ENCODE measurements at regions not wholly inside any gene's neighbourhood (a gene's known extent, or its start where the extent isn't known, plus 50 kb on each side); places are given as distances from the start of the nearest gene placed in this dataset.

DNA sequence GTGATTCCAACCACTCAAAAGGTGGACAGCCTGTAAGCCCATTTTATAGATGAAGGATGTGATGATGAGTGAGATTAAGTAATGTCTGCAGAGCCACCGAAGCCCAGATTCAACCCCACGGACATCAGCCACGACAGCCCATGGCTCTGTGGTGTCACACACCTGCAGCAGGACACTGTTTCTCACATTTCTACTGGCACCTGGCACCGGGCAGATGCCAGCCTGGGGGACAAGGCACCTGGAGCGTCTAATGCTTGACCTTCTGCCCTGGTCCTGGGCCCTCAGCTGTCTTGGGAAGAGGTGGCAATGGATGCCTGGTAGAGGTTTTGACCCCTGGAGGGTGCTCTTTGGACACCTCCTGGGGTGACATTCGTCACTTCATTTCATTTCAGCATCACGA, 176.3 kb downstream of the ANAPC1 start:
- DNase-seq, result no peak

DNA sequence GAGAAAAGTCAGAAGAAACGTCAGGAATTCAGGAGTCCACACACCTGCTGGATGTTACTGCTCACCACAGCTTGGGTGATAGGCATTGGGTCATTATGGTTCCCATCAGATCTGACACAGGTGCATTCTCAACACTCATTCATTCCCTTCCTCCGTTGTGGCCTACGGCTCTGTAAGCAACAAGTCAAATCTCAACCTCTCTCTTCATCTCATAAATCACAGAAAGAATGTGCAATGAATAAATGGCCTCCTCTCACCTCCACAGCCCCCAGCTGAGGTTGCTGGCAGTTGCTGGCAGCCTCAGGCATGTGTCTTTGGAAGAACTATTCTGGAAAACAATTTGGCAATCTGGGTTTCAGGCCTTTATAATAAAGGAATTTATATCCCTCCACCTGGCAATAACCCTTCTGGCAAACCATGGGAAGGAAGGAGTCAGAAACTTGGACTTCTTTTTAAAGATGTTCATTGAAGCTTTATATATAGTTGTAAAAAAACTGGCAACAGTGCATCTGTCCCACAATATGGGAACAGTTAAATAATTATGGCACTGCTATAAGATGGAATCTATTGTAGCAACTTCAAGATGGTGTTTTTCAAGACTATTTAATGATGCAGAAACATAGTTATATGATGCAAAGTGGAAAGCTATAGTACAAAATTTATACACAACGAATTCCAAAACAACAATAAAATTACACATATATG, 175.4 kb downstream of the ANAPC1 start:
- no peak for DNase-seq

DNA sequence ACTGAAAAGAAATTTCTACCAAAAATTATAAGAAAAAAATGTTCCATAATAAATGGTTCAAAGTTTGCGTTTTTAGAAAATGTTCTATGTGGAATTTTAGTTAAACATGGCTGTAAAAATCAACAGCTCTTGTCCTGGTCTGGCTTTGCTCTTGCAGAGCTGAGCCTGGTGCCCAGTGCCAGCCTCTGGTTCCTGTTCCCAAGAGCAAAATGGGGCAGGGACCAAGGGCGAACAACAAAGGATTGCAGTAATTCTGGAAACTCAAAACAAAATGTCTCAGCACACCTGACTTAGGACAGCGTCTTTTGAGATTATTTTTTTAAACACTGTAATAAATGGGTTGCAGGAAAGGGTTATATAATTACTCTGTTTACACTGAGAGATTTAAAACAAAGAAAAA, 174.7 kb downstream of the ANAPC1 start:
- no peak for DNase-seq

DNA sequence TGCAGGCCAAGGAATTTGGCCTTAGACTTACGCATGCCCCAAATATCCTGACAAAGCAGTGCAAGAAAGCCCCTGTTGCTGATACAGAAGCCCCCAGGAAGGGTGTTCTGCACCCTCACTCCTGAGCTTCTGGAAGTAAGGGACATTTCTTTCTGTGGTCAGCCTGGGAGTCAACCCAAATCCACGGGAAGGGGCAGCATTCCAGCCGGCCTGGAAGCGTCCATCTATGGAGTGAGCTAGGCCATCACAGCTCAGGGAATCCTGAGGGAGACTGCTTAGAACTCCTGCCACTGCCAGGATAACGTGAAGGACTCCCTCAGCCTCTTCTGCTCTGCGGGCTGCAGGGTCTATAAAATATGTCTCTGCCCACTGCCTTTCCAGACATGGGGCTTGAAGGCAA, 173.9 kb downstream of the ANAPC1 start:
- DNase-seq, result no peak

DNA sequence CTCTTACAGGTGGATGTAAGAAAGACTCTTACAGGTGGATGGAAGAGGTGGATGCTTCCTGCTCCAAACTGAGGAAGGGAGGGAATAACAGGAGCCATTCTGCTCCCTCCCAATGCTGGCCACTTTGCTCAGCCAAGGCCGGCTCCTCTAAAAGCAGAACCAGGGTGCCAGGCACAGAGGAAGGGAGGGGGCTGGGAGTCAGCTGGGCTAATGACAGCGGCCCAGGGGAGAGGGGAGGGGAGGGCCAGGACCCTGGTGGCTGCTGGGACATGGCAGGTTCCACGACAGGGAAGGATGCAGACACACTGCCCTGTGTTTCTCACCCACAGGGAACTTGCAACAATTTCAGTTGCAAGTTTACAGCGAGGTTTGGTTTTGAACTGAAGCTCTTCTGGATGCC, 173.4 kb downstream of the ANAPC1 start:
- DNase-seq, result no peak

DNA sequence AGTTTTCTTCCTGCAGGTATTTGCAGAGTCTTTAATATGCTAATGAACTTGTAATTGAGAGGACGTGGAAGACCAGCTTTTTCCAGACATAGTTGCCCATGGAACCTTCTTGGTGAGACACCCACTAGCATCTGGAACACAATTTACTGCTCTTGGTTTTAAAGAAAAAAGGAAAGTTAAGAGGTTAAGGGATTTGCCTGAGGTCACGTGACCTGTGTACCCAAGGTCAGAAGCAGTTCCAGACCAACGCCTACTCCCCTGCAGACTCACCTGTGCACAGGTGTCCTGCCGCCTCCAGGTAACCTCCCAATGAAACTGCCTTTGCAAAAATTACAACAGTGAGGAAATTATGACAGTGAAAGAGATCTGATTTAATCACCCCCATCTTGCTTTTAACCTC, 172.7 kb downstream of the ANAPC1 start:
- DNase-seq, result no peak

DNA sequence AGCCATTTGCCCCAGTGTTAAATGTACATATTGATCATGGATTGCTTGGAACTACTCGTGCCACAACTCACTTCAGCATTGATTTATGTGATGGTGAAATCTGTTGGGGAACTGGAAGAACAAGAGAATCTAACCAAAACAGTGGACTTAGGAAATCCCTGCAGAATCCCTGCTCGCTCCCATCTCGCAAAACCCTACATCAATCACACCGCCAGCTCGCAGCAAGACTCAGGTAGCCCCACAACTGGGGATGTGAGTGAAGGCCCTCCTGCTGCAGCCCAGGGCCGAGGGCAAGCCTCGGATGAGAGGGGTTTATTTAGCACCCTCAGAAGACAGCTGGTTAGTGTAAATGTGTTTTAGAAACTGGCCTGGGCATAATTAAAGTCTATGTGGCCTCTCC, 171.6 kb downstream of the ANAPC1 start:
- no peak for DNase-seq

DNA sequence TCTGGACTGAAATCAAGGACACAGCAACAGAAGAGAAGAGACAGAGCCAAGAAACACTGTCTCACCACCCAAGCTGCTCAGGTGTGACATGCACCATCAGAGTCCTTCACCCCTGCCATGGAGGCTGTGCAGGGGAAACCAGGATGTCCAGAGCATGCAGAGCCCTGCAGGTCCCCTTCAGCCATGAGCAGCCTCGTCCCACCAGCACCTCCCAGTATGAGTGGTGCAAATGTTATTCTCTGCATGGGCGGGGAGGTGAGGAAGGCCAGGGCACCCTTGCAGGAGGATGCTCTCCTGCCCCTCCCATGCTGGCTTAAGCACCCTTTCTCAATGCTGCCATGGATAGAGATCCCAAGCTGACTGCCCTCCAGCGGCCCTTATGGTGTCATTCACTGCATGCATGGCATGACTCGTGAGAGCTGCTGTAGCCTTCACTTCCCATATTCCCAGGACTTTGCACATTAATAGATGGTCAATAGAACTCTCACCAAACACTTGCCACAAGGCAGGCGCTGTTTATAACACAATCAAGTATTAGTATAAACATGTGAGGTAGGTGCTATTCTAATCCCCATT, 171.0 kb downstream of the ANAPC1 start:
- no peak for DNase-seq

DNA sequence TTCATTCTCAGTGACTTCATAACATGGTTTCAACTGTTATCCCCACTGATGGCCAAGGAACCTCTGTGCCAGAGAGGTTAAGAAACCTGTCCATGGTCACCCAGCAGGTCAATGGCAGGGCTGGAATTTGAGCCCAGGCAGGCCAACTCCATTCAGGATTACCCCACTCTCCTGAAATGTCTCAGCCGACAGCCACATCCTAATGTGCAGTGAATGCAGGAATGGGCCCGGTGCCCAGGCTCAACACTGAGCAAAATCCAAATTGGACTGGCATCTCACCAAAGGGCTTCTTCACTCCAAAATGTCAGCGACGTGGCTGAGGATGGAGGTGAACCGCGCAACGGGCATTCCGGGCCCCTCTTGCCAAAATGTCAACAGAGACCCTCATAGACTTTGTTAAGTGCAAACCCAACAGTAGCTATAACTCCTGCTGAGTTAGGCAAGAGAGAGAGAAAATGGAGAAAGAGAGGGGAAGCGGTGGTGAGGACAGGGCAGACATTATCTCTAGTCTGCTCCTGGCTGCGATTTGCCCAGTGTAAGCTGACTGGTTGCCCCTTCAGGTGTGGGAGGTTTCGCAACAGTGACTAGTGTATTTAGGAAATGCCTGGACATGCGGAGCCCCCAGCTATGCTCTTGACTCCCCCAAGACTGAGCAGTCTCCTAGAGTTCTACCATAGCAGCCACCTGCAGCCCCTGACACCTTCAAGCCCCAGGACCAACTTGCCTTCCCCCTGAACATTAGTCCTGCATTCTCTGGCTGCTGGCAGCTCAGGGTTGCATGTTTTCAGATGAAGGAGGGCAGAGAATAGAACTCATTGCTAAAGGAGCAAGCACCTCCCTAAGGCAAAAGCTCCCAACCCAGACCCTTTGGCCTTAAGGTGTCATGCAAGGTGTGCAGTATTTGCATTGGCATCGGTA, 167.7 kb downstream of the ANAPC1 start:
- no peak for DNase-seq

DNA sequence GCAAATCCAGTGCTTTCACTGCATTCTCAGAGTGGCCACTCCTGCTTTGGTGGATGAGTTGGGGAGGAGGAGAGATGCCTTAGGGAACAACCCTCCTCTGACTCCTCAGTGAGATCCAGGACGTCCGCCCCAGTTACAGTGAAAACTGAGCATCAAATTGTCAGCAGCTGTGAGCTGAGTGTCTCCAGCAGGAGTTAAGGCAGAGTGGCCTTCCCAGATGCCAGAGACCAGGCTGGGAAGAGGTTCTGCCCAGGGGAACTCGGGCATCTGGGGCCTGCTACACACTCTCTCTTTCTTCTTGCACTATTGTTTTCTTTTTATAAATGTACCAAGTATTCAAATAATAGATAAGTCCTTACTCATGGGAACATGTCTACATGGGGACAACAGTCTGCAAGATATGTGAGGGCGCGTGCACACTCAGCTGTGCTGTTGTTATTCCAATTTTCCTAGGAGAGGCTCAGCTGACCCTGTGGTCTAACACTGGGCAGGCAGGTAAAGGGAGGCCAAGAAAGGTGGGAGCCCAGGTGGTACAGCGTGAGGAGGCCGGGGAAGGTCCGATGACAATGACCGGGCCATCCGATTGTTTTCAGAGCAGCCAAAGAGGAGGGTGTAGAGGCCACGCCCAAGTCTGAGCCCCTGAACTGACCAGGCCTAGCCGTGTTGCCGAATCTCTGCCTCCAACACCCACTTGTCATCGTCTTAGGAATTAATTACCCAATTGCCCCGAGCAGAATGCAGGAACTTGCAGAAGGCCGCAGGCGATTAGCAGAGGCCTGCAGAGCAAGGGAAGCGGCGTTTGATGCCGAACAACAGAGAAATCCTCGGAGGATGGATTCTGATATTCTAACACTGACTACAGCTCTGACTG, 166.9 kb downstream of the ANAPC1 start:
- no peak for DNase-seq
